Esophagus squamous epithelium (tissue), 4 donors: ENCODE measurements at regions not wholly inside any gene's neighbourhood (a gene's known extent, or its start where the extent isn't known, plus 50 kb on each side); places are given as distances from the start of the nearest gene placed in this dataset.

Experiments used
- POLR2A ChIP-seq, 4 donors: fragments of 450-650 bp; IDR thresholded peaks; one replicate each; pipeline ENCODE4 v1.6.1; 2017; ENCODE audit warnings: antibody characterized with exemption in 4 of 4, mild to moderate bottlenecking in 4 of 4, moderate library complexity in 3 of 4
- TF ChIP-seq, protein P1 (sequence below), 6 experiments: fragments of 450-650 bp in 4 of 6; fragments of 200-600 bp in 2 of 6; sonication (generic) in 2 of 6; IDR thresholded peaks; one replicate each; pipeline ENCODE4 v1.5.1; 2016 to 2019; ENCODE audit warnings: antibody characterized with exemption in 6 of 6, mild to moderate bottlenecking in 4 of 6, moderate library complexity in 4 of 6

DNA sequence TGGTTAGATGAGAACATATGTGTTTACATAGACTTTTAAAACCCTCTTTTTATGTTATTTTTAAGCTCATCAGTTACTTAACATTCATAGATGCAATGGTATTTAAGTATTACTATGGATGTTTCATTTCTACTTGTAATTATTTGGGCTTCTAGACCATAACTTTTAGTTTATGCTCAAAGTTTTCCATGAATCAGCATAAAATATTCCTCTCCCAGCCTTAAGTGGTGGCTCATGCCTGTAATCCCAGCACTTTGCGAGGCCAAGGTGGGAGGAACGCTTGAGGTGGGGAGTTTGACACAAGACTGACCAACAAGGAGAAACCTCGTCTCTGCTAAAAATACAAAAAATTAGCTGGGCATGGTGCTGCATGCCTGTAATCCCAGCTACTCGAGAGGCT is 118.5 kb upstream of the HSFY2 start:
- TF ChIP-seq POLR2A (IDR thresholded peaks at IDR 0.05), result no peak
- TF ChIP-seq, protein P1, sequence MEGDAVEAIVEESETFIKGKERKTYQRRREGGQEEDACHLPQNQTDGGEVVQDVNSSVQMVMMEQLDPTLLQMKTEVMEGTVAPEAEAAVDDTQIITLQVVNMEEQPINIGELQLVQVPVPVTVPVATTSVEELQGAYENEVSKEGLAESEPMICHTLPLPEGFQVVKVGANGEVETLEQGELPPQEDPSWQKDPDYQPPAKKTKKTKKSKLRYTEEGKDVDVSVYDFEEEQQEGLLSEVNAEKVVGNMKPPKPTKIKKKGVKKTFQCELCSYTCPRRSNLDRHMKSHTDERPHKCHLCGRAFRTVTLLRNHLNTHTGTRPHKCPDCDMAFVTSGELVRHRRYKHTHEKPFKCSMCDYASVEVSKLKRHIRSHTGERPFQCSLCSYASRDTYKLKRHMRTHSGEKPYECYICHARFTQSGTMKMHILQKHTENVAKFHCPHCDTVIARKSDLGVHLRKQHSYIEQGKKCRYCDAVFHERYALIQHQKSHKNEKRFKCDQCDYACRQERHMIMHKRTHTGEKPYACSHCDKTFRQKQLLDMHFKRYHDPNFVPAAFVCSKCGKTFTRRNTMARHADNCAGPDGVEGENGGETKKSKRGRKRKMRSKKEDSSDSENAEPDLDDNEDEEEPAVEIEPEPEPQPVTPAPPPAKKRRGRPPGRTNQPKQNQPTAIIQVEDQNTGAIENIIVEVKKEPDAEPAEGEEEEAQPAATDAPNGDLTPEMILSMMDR (IDR thresholded peaks at IDR 0.05), result no peak
